Eye (tissue), 1 donor: ENCODE measurements at regions not wholly inside any gene's neighbourhood (a gene's known extent, or its start where the extent isn't known, plus 50 kb on each side); places are given as distances from the start of the nearest gene placed in this dataset.
"Not testable (repeated sequence)": the region's sequence is repeated elsewhere in the genome, so short reads cannot be mapped to it uniquely, and the experiment has no call there.

Experiments
- DNase-seq: peaks from one replicate; pipeline ENCODE4 v3.0.0-alpha.2; 2015

DNA sequence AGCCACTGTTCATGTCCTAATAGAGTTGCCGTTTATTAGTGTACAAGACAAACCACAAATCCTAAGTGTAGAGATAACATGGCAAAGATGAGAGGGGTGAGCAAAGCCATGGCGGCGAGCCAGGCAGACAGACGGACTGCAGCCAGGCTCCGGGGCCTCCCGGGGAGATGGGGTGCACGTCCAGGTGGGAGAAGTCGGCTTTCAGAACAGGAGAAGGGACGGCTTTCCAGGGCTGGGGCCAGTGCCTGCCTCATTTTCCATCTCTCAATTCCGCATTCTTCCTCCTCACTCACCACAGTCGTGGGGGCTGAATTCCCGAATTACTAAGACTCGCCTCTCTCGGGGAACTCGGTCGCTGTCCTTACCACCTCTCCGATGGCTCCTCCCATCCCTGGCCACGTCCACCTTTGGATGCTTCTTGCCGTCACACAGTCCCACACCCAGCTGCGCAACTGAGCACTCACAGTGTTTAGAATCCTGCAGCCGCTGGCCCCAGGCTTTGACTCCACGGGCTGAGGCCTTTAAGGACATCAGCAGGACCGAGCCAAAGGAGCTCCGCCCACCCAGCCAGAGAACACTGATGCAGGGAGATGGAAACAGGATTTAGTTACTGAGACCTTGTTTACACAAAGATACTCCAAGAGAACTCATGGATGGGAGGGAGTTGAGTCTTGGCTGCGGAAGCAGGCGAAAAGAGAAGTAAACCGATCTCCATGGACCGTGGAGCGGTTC lies 59.7 kb downstream of the RNF112 start:
- DNase-seq, result peak; percentile 45

DNA sequence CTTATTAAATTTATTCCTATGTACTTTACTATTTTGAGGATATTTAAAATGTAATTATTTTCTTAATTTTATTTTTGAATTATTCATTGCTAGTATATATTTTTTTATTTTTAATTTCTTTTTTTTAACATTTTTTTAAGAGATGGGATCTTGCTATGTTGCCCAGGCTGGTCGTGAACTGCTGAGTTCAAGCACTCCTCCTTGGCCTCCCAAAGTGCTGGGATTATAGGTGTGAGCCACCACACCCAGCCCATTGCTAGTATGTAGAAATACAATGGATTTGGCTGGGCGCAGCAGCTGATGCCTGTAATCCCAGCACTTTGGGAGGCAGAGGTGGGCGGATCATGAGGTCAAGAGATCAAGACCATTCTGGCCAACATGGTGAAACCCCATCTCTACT lies 59.2 kb upstream of the SLC47A1 start:
- not testable (repeated sequence) for DNase-seq

DNA sequence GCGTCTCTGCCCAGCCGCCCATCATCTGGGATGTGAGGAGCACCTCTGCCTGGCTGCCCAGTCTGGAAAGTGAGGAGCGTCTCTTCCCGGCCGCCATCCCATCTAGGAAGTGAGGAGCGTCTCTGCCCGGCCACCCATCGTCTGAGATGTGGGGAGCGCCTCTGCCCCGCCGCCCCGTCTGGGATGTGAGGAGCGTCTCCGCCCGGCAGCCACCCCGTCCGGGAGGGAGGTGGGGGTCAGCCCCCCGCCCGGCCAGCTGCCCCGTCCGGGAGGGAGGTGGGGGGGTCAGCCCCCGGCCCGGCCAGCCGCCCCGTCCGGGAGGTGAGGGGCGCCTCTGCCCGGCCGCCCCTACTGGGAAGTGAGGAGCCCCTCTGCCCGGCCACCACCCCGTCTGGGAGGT lies 57.9 kb upstream of the SLC47A1 start:
- not testable (repeated sequence) for DNase-seq

DNA sequence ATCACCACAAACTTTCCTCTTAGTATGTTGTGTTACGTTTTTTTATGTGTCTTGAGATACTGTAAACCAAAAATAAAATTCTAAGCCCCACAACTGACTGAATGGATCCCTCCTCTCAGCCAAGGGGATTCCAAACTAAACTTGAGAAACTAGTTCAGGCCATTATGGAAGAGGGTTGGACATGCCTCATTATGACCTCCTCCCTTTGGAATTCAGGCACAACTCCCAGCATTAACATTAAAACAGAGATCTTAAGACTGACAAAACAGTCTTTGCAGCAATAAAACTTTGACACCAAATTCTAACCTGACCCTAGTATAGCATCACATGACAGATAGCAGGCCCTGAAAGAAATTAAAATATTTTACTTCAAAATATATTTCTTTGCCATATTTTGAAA lies 51.1 kb upstream of the SLC47A1 start:
- DNase-seq, result peak; percentile 33
